ENCODE measurements at regions not wholly inside any gene's neighbourhood (a gene's known extent, or its start where the extent isn't known, plus 50 kb on each side); places are given as distances from the start of the nearest gene placed in this dataset.
A peak's percentile ranks its signal among the peaks of the same experiment; 100 is the strongest.

DNA sequence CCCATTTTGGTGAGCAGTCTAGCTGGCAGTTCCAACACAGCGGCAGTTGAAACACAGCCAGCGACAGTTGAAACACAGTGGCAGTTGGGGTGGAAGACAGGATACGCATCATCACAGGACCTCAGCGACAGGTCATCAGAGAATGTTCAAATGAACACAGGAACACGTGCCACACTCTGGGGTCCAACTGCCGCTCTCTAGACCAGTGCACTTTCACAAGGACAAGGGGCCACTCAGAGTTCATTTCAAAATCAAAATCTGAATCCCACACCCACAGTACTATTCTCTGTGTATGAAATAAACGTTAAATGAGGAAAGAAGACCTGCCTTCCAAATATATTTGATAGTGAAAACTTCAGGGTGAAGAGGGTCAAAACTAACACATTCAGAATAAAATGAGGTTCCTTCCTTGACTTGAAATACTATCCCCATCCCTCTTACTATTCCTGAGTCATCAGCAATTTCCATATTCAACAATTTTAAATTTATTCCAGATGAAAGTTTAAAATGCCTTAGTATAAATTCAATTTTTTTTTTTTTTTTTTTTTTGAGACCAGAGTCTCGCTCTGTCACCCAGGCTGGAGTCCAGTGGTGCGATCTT is 53.0 kb upstream of the SIMC1 start:
- TF ChIP-seq ZFP3 (CRISPR knock-in tag; IDR thresholded peaks at IDR 0.05) (no peak), ZC3H10 (CRISPR knock-in tag; IDR thresholded peaks at IDR 0.05) (no peak), ZFP30 (CRISPR knock-in tag; IDR thresholded peaks at IDR 0.05) (no peak), CSDC2 (CRISPR knock-in tag; IDR thresholded peaks at IDR 0.05) (no peak), GLIS3 (CRISPR knock-in tag; IDR thresholded peaks at IDR 0.05) (no peak), ZNF565 (CRISPR knock-in tag; conservative IDR thresholded peaks at IDR 0.05; ENCODE audit: low read depth) (no peak), ESRRG (CRISPR knock-in tag; IDR thresholded peaks at IDR 0.05) (no peak), BACH2 (CRISPR knock-in tag; IDR thresholded peaks at IDR 0.05; ENCODE audit: borderline replicate concordance) (no peak), PPARA (CRISPR knock-in tag; IDR thresholded peaks at IDR 0.05; ENCODE audit: borderline replicate concordance) (no peak), ZNF70 (CRISPR knock-in tag; IDR thresholded peaks at IDR 0.05) (no peak), RARB (CRISPR knock-in tag; IDR thresholded peaks at IDR 0.05) (no peak), ZNF8 (CRISPR knock-in tag; IDR thresholded peaks at IDR 0.05) (no peak), SNAI2 (CRISPR knock-in tag; IDR thresholded peaks at IDR 0.05) (no peak), OSR1 (CRISPR knock-in tag; IDR thresholded peaks at IDR 0.05) (no peak)
- TF ChIP-seq, protein P1, sequence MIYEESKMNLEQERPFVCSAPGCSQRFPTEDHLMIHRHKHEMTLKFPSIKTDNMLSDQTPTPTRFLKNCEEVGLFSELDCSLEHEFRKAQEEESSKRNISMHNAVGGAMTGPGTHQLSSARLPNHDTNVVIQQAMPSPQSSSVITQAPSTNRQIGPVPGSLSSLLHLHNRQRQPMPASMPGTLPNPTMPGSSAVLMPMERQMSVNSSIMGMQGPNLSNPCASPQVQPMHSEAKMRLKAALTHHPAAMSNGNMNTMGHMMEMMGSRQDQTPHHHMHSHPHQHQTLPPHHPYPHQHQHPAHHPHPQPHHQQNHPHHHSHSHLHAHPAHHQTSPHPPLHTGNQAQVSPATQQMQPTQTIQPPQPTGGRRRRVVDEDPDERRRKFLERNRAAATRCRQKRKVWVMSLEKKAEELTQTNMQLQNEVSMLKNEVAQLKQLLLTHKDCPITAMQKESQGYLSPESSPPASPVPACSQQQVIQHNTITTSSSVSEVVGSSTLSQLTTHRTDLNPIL (CRISPR knock-in tag; IDR thresholded peaks at IDR 0.05; ENCODE audit: low read depth) = no peak
- TF ChIP-seq, protein P2, sequence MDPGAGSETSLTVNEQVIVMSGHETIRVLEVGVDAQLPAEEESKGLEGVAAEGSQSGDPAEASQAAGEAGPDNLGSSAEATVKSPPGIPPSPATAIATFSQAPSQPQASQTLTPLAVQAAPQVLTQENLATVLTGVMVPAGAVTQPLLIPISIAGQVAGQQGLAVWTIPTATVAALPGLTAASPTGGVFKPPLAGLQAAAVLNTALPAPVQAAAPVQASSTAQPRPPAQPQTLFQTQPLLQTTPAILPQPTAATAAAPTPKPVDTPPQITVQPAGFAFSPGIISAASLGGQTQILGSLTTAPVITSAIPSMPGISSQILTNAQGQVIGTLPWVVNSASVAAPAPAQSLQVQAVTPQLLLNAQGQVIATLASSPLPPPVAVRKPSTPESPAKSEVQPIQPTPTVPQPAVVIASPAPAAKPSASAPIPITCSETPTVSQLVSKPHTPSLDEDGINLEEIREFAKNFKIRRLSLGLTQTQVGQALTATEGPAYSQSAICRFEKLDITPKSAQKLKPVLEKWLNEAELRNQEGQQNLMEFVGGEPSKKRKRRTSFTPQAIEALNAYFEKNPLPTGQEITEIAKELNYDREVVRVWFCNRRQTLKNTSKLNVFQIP (CRISPR knock-in tag; IDR thresholded peaks at IDR 0.05; ENCODE audit: borderline replicate concordance, low read depth) = no peak
- TF ChIP-seq, protein P3, sequence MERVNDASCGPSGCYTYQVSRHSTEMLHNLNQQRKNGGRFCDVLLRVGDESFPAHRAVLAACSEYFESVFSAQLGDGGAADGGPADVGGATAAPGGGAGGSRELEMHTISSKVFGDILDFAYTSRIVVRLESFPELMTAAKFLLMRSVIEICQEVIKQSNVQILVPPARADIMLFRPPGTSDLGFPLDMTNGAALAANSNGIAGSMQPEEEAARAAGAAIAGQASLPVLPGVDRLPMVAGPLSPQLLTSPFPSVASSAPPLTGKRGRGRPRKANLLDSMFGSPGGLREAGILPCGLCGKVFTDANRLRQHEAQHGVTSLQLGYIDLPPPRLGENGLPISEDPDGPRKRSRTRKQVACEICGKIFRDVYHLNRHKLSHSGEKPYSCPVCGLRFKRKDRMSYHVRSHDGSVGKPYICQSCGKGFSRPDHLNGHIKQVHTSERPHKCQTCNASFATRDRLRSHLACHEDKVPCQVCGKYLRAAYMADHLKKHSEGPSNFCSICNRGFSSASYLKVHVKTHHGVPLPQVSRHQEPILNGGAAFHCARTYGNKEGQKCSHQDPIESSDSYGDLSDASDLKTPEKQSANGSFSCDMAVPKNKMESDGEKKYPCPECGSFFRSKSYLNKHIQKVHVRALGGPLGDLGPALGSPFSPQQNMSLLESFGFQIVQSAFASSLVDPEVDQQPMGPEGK (CRISPR knock-in tag; IDR thresholded peaks at IDR 0.05; ENCODE audit: borderline replicate concordance) = no peak
- peak; percentile 71 for ATAC-seq

DNA sequence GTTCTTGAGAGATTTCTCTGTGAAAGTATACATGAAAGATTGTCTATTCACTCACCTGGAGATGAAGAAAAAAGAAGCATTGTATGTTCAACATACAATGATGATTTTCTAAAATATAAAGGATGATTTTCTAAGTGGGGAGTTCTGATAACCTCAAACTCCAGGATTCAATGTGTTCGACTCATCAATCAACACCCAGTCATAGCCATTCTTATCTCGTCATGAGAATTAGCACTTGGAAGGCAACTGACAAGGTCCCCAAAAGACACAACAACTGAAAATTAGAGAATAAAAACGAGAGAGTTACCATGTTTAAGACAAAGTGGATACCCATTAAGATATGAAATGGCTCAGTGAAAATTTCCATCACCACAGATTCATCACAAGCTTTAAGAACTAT is 52.1 kb upstream of the SIMC1 start:
- ATAC-seq = no peak
- TF ChIP-seq, protein P3 (CRISPR knock-in tag; IDR thresholded peaks at IDR 0.05; ENCODE audit: borderline replicate concordance) = no peak

DNA sequence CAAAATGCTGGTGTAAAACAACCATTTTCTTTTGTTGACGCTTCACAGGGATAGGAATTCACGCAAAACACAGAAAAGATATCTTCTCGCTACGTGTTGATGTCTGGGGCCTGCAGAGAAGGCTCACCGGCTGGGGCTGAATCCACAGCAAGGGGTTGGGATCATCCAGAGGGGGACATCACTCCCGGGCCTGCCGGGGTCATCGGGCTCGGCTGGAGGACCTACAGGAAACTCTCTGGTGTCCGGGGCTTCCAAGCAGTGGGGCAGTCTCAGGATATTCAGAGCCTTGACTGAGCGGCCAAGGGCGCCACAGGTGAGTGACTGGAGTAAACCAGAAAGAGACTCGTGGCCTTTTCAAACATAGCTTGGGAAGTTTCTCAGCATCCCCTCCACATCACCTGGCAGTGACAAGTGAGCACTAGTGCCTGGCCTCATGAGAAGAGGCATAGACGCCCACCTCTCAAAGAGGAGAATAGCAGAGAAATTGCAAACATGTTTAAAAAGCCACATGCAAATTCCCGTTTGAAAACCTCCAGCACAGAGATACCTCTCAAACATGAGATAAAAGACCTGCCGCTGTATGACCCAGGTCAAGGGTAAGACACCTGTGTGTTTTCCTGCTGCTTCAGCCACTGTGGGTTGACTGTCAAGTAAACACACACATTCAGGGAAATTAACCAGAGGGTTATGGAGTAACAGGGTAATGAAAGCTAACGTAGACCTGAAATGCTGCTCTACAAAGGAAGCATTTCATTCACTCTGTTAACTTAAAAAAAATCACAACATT is 50.8 kb upstream of the SIMC1 start:
- TF ChIP-seq, protein P4, sequence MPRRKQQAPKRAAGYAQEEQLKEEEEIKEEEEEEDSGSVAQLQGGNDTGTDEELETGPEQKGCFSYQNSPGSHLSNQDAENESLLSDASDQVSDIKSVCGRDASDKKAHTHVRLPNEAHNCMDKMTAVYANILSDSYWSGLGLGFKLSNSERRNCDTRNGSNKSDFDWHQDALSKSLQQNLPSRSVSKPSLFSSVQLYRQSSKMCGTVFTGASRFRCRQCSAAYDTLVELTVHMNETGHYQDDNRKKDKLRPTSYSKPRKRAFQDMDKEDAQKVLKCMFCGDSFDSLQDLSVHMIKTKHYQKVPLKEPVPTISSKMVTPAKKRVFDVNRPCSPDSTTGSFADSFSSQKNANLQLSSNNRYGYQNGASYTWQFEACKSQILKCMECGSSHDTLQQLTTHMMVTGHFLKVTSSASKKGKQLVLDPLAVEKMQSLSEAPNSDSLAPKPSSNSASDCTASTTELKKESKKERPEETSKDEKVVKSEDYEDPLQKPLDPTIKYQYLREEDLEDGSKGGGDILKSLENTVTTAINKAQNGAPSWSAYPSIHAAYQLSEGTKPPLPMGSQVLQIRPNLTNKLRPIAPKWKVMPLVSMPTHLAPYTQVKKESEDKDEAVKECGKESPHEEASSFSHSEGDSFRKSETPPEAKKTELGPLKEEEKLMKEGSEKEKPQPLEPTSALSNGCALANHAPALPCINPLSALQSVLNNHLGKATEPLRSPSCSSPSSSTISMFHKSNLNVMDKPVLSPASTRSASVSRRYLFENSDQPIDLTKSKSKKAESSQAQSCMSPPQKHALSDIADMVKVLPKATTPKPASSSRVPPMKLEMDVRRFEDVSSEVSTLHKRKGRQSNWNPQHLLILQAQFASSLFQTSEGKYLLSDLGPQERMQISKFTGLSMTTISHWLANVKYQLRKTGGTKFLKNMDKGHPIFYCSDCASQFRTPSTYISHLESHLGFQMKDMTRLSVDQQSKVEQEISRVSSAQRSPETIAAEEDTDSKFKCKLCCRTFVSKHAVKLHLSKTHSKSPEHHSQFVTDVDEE (CRISPR knock-in tag; IDR thresholded peaks at IDR 0.05) = no peak
- TF ChIP-seq ZNF70 (CRISPR knock-in tag; IDR thresholded peaks at IDR 0.05) (no peak), CSDC2 (CRISPR knock-in tag; IDR thresholded peaks at IDR 0.05) (no peak), GLIS3 (CRISPR knock-in tag; IDR thresholded peaks at IDR 0.05) (no peak), ARNTL (CRISPR knock-in tag; IDR thresholded peaks at IDR 0.05; ENCODE audit: borderline replicate concordance, low read depth) (no peak), RARB (CRISPR knock-in tag; IDR thresholded peaks at IDR 0.05) (no peak), ESRRG (CRISPR knock-in tag; IDR thresholded peaks at IDR 0.05) (no peak), ISL1 (CRISPR knock-in tag; IDR thresholded peaks at IDR 0.05) (no peak)
- TF ChIP-seq, protein P2 (CRISPR knock-in tag; IDR thresholded peaks at IDR 0.05; ENCODE audit: borderline replicate concordance, low read depth) = no peak
- TF ChIP-seq, protein P5, sequence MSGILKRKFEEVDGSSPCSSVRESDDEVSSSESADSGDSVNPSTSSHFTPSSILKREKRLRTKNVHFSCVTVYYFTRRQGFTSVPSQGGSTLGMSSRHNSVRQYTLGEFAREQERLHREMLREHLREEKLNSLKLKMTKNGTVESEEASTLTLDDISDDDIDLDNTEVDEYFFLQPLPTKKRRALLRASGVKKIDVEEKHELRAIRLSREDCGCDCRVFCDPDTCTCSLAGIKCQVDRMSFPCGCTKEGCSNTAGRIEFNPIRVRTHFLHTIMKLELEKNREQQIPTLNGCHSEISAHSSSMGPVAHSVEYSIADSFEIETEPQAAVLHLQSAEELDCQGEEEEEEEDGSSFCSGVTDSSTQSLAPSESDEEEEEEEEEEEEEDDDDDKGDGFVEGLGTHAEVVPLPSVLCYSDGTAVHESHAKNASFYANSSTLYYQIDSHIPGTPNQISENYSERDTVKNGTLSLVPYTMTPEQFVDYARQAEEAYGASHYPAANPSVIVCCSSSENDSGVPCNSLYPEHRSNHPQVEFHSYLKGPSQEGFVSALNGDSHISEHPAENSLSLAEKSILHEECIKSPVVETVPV (CRISPR knock-in tag; IDR thresholded peaks at IDR 0.05) = no peak
- TF ChIP-seq, protein P3 (CRISPR knock-in tag; IDR thresholded peaks at IDR 0.05; ENCODE audit: borderline replicate concordance) = no peak
- no peak for ATAC-seq

All from SK-N-SH treated with all-trans-retinoic acid at 6 μM for 48 hours (cell line).